Heart left ventricle (tissue), 13 donors: ENCODE measurements at regions not wholly inside any gene's neighbourhood (a gene's known extent, or its start where the extent isn't known, plus 50 kb on each side); places are given as distances from the start of the nearest gene placed in this dataset.

Experiments
- POLR2A ChIP-seq, 2 donors: fragments of 450-650 bp; IDR thresholded peaks; one replicate each; pipeline ENCODE4 v1.6.1; 2017; ENCODE audit warnings: antibody characterized with exemption in 2 of 2, mild to moderate bottlenecking in 2 of 2, moderate library complexity in 2 of 2
- TF ChIP-seq, protein P1 (sequence below), 12 donors: fragments of 200-600 bp; sonication (generic) in 4 of 12; IDR thresholded peaks; one replicate each; pipeline versions ENCODE4 v1.5.0 to v1.8.0; 2018 to 2022; ENCODE audit warnings: antibody characterized with exemption in 12 of 12, mild to moderate bottlenecking in 5 of 12
- donor health status: ischemic (EF 13 %, LVEDD 7.1; RV severe dilation, severe dysfunction).
- donor health status: DM: no; HTN: yes; CAD: no.
- donor health status: DM: no; HTN: no; CAD: no.
- donor health status: ischemic (EF 25% LVEDD 6.9; RV normal size, moderate dysfunction).
- donor health status: ischemic (EF 25% LVEDD 5.7; RV mildly dilated, moderate dysfunction).
- donor health status: ischemic (EF 35%, LVEDD 5.7; RV mildly dilated, moderate dysfunction).
- donor health status: nonischemic (EF 11% LVEDD 7.7; RV severe dilation, severe dysfunction).
- donor health status: DM: yes; HTN: yes; CAD: no.
- donor health status: PGD.
- donor health status: ischemic (EF 29% LVEDD 5.4; RV normal size, mild dysfunction).
- donor health status: nonischemic (EF 23%, LVEDD 6.1; RV moderate dilation, normal function).

DNA sequence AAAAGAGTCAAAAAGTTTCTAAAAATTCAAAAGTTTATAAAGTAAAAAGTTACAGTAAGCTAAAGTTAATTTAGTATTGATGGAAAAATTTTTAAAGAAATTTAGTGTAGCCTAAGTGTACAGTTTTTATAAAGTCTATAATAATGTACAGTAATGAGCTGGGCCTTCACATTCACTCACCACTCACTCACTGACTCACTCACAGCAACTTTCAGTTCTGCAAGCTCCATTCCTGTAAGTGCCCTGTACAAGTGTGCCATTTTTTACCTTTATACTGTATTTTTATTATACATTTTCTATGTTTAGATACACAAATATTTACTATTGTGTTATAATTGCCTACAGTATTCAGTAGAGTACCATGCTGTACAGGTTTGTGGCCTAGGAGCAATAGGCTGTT, 239.5 kb upstream of the MAP3K1 start:
- TF ChIP-seq POLR2A (IDR thresholded peaks at IDR 0.05), result no peak
- TF ChIP-seq, protein P1, sequence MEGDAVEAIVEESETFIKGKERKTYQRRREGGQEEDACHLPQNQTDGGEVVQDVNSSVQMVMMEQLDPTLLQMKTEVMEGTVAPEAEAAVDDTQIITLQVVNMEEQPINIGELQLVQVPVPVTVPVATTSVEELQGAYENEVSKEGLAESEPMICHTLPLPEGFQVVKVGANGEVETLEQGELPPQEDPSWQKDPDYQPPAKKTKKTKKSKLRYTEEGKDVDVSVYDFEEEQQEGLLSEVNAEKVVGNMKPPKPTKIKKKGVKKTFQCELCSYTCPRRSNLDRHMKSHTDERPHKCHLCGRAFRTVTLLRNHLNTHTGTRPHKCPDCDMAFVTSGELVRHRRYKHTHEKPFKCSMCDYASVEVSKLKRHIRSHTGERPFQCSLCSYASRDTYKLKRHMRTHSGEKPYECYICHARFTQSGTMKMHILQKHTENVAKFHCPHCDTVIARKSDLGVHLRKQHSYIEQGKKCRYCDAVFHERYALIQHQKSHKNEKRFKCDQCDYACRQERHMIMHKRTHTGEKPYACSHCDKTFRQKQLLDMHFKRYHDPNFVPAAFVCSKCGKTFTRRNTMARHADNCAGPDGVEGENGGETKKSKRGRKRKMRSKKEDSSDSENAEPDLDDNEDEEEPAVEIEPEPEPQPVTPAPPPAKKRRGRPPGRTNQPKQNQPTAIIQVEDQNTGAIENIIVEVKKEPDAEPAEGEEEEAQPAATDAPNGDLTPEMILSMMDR (IDR thresholded peaks at IDR 0.05), result no peak
